ENCODE measurements at regions not wholly inside any gene's neighbourhood (a gene's known extent, or its start where the extent isn't known, plus 50 kb on each side); places are given as distances from the start of the nearest gene placed in this dataset.

DNA sequence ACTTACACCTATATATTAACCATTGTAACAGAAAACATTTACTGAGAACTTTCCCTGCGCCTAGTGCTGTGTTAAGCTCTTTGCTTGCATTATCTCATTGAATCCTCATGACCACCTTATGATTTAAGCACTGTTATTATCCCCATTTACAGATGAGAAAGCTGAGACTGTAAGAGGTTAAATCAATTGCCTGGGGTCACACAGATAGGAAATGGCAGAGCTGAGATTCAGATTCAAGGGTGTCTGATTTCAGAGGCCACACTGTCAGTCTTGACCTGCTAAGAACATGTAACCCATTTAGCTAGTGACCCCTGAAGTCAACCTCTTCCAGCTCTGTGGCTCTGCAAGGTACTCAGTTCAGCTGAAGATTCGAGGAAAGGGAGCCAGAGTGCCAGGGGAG lies 143.9 kb downstream of the TLE3 start:
- H3K79me2 ChIP-seq (ENCODE audit: insufficient read depth, low read length) = no peaks in the 10 kb centered on the region
- TF ChIP-seq, protein P1, sequence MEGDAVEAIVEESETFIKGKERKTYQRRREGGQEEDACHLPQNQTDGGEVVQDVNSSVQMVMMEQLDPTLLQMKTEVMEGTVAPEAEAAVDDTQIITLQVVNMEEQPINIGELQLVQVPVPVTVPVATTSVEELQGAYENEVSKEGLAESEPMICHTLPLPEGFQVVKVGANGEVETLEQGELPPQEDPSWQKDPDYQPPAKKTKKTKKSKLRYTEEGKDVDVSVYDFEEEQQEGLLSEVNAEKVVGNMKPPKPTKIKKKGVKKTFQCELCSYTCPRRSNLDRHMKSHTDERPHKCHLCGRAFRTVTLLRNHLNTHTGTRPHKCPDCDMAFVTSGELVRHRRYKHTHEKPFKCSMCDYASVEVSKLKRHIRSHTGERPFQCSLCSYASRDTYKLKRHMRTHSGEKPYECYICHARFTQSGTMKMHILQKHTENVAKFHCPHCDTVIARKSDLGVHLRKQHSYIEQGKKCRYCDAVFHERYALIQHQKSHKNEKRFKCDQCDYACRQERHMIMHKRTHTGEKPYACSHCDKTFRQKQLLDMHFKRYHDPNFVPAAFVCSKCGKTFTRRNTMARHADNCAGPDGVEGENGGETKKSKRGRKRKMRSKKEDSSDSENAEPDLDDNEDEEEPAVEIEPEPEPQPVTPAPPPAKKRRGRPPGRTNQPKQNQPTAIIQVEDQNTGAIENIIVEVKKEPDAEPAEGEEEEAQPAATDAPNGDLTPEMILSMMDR (conservative IDR thresholded peaks at IDR 0.05; ENCODE audit: low read length) = no peak
- no peak for TF ChIP-seq EZH2phosphoT487 (IDR thresholded peaks at IDR 0.05; ENCODE audit: borderline replicate concordance)
- no peaks in the 10 kb centered on the region for H3K27me3 ChIP-seq (ENCODE audit: insufficient read depth, low read length, poor library complexity, severe bottlenecking)
- H2AFZ ChIP-seq (ENCODE audit: low read length) = no peak overlapping the region
- H3K4me1 ChIP-seq (ENCODE audit: insufficient read depth, low read length, poor library complexity, severe bottlenecking) = no peaks in the 10 kb centered on the region
- H3K9ac ChIP-seq (ENCODE audit: low read depth, low read length, poor library complexity, severe bottlenecking) = no peak overlapping the region
- H3K4me3 ChIP-seq (ENCODE audit: low read length, poor library complexity, severe bottlenecking) = no peak overlapping the region
- no peaks in the 10 kb centered on the region for H3K36me3 ChIP-seq (ENCODE audit: insufficient read depth, low read length)
- no peaks in the 10 kb centered on the region for H3K9me2 ChIP-seq (replicated peaks; ENCODE audit: low read depth, low read length)
- no peaks in the 10 kb centered on the region for H3F3A ChIP-seq (ENCODE audit: low read depth)
- H3K9me3 ChIP-seq (ENCODE audit: insufficient read depth, low read depth, low read length) = no peaks in the 10 kb centered on the region
- no peak overlapping the region for H3K4me2 ChIP-seq (ENCODE audit: low read depth, low read length, poor library complexity, severe bottlenecking)
- H4K20me1 ChIP-seq (ENCODE audit: insufficient read depth, low read length, poor library complexity, severe bottlenecking) = no peaks in the 10 kb centered on the region

DNA sequence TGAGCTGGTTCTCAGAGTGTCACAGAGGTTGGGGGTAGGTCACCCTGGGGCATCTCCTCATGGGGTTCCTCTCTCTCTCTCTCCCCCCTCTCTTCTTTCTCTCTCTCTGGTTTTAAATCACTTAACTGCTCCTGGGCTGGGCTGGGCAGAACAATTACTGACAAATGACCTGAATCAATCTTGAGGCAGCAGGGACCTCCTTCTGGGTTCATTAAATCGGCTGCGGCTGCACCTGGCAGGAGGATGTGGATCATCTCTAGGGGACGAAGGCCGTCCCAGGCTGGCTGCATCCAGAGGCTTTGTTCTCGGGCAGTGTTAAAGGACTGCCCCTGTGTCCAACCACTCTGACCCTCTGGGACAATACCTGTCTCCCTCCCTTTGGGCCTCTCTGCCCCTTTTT lies 143.1 kb downstream of the TLE3 start:
- TF ChIP-seq, protein P1 (conservative IDR thresholded peaks at IDR 0.05; ENCODE audit: low read length) = no peak
- TF ChIP-seq EZH2phosphoT487 (IDR thresholded peaks at IDR 0.05; ENCODE audit: borderline replicate concordance) = no peak
- no peak overlapping the region for H2AFZ ChIP-seq (ENCODE audit: low read length)
- no peak overlapping the region for H3K9ac ChIP-seq (ENCODE audit: low read depth, low read length, poor library complexity, severe bottlenecking)
- H3K36me3 ChIP-seq (ENCODE audit: insufficient read depth, low read length) = no peaks in the 10 kb centered on the region
- H4K20me1 ChIP-seq (ENCODE audit: insufficient read depth, low read length, poor library complexity, severe bottlenecking) = no peaks in the 10 kb centered on the region
- no peaks in the 10 kb centered on the region for H3K79me2 ChIP-seq (ENCODE audit: insufficient read depth, low read length)
- no peaks in the 10 kb centered on the region for H3K9me3 ChIP-seq (ENCODE audit: insufficient read depth, low read depth, low read length)
- no peaks in the 10 kb centered on the region for H3K4me1 ChIP-seq (ENCODE audit: insufficient read depth, low read length, poor library complexity, severe bottlenecking)
- H3F3A ChIP-seq (ENCODE audit: low read depth) = no peaks in the 10 kb centered on the region
- no peaks in the 10 kb centered on the region for H3K27me3 ChIP-seq (ENCODE audit: insufficient read depth, low read length, poor library complexity, severe bottlenecking)
- no peaks in the 10 kb centered on the region for H3K9me2 ChIP-seq (replicated peaks; ENCODE audit: low read depth, low read length)
- no peak overlapping the region for H3K4me3 ChIP-seq (ENCODE audit: low read length, poor library complexity, severe bottlenecking)
- H3K4me2 ChIP-seq (ENCODE audit: low read depth, low read length, poor library complexity, severe bottlenecking) = no peak overlapping the region

DNA sequence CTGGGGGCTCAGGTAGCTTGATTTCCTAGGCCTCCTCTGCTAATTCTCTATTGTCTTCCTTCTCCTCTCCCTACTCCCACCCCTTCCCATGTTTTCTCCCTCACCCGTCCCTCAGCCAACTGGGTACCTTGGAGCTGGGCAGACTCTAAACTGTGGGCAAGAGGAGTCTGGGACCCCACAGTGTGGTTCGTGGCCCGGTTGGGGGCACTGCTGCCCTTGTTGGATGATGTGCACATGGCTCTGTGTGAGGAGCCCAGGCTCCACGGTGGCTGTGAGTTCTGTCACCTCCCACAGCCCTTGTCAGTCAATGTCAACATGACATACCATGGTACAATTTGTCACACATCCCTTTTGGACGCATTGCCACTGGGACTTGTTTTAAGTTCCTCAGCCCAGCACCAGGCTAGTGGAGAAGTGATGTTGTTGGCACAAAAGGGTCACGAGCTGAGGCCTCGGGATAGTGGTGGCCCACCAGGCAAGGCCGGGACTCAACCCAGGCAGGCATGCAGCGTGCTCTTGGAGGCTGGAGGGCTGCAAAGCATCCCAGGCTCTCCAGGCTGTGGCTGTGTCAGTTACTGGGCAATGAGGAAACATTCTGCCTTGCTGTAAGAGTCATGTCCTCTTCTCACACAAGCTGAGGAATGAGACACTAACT lies 142.3 kb downstream of the TLE3 start:
- Histone ChIP-seq H3K4me1 (ENCODE audit: insufficient read depth, low read length, poor library complexity, severe bottlenecking) (no peaks in the 10 kb centered on the region), H3K4me3 (ENCODE audit: low read length, poor library complexity, severe bottlenecking) (no peak overlapping the region), H3K36me3 (ENCODE audit: insufficient read depth, low read length) (no peaks in the 10 kb centered on the region), H3K79me2 (ENCODE audit: insufficient read depth, low read length) (no peaks in the 10 kb centered on the region), H3K27me3 (ENCODE audit: insufficient read depth, low read length, poor library complexity, severe bottlenecking) (no peaks in the 10 kb centered on the region), H2AFZ (ENCODE audit: low read length) (no peak overlapping the region), H3K9ac (ENCODE audit: low read depth, low read length, poor library complexity, severe bottlenecking) (no peak overlapping the region), H3K9me3 (ENCODE audit: insufficient read depth, low read depth, low read length) (no peaks in the 10 kb centered on the region), H4K20me1 (ENCODE audit: insufficient read depth, low read length, poor library complexity, severe bottlenecking) (no peaks in the 10 kb centered on the region), H3K4me2 (ENCODE audit: low read depth, low read length, poor library complexity, severe bottlenecking) (no peak overlapping the region), H3F3A (ENCODE audit: low read depth) (no peaks in the 10 kb centered on the region), H3K9me2 (replicated peaks; ENCODE audit: low read depth, low read length) (no peaks in the 10 kb centered on the region)
- TF ChIP-seq EZH2phosphoT487 (IDR thresholded peaks at IDR 0.05; ENCODE audit: borderline replicate concordance) = no peak
- TF ChIP-seq, protein P1 (conservative IDR thresholded peaks at IDR 0.05; ENCODE audit: low read length) = no peak

All from Loucy (cell line).